ENCODE measurements at regions not wholly inside any gene's neighbourhood (a gene's known extent, or its start where the extent isn't known, plus 50 kb on each side); places are given as distances from the start of the nearest gene placed in this dataset.

- no peak for TF ChIP-seq ZNF138 (CRISPR knock-in tag; IDR thresholded peaks at IDR 0.05; ENCODE audit: low read depth)
- TF ChIP-seq CTCF (CRISPR knock-in tag; IDR thresholded peaks at IDR 0.05): no peak
Observed at GRCh38 chr6:40162074-40162473, 227.8 kb upstream of the MOCS1 start.
